Stimulated activated CD8-positive, alpha-beta memory T cell treated with anti-CD3 and anti-CD28 coated beads, Interleukin-7, amount 100 ng/mL, for 24 hours (primary cell): ENCODE measurements at regions not wholly inside any gene's neighbourhood (a gene's known extent, or its start where the extent isn't known, plus 50 kb on each side); places are given as distances from the start of the nearest gene placed in this dataset.
"Not testable (repeated sequence)": the region's sequence is repeated elsewhere in the genome, so short reads cannot be mapped to it uniquely, and the experiment has no call there.

Experiments
- DNase-seq: peaks from one replicate; pipeline ENCODE4 v3.0.0-alpha.2; 2020; ENCODE audit warnings: low read depth

- DNase-seq, result no peak
These were observed 923.9 kb downstream of the CDH18 start for GRCh38 chr5:19064094-19064493.

- DNase-seq, result no peak
These were observed 920.3 kb downstream of the CDH18 start for GRCh38 chr5:19067741-19068140.

DNA sequence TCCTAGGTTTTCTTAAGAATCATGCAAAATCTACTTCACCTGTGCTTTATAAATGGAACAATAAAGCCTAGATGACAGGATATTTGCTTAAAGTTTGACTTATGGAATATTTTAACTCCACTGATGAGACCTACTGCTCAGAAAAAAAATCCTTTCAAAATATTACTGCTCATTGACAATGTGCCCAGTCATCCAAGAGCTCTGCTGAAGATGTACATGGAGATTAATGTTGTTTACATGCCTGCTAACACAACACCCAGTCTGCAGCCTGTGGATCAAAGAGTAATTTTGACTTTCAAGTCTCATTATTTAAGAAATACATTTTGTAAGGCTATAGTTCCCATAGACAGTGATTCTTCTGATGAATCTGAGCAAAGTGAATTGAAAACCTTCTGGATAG is 889.6 kb downstream of the CDH18 start:
- no peak for DNase-seq

DNA sequence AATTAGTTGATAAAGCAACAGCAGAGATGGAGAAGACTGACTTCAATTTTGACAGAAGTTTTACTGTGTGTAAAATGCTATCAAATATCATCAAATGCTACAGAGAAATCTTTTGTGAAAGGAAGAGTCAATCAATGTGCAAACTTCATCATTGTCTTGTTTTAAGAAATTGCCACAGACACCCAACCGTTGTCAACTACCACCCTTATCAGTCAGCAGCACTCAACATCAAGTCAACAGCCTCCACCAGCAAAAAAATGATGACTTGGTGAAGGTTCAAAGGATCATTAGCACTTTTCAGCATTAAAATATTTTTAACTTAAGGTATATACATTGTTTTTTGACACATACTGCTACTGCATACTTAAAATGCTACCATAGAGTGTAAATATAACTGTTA is 888.8 kb downstream of the CDH18 start:
- DNase-seq, result no peak

DNA sequence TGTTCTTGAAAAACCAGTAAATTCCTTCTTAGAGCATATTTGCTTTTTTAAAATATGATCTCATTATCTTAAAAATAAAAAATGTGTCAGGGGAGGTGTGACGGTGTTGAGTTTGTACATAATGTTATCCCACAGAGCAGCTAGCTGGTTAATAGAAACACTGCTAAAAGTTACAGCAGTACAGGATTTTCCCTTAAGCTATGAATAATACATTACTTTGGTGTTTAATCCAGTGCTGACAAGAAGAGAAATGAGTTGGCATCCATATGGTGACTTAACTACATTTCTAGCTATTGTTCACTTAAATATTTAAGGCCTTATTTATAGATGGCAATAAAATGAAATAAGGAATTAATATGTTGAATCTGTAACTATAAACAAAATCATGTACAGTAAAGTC is 883.1 kb downstream of the CDH18 start:
- no peak for DNase-seq

DNA sequence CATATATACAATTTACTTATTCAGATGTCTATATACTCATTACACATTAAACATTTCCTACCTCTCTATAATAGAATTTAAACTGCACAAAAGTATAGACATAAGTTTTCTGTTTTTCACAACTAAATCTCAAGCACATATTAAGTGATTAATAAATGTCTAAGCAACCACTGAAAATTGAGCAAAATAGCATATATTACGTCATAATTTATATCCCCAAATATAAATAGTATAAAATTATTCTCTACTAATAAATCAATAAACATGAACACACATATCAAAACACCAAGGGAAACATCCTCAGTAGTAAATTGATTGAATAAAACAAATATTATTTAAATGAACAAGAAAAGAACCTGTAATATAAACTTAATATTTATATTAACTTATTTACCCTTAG is 865.1 kb downstream of the CDH18 start:
- DNase-seq, result no peak

DNA sequence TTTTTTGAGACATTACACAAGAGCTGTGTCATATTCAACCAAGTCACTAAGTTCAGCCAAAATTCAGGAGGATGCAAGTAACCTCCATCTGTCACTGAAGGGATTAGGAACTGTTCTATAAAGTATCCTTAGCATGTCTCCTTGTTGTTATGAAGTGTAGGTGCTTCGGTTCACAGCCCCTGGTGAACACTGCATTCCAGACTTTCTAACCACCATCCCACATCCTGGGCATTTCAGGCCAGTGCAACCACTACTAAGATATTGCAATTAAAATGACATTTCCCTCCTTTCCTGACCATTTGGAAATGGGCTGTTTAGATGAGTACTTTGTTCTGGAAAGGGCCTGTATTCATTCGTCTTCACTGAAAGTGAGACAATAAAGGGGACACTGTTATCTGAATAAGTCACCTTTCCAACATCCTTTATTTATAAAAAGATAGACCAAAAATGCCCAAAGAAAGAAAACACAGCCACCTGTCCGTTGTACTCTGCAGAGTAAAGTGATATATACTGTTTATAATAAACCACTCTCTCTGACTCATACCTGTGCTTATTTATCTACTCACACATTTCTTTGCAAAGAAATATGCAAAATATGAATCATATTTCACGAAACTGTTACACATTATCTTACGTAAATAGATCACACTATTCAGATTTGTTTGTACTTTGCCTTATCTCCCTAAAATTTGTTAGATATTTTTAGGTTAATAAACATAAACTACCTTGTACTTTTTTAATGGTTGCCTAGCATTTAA is 861.9 kb downstream of the CDH18 start:
- DNase-seq, result no peak

- no peak for DNase-seq
These were observed 847.7 kb downstream of the CDH18 start for GRCh38 chr5:19140276-19140675.

- DNase-seq, result not testable (repeated sequence)
These were observed 846.0 kb downstream of the CDH18 start for GRCh38 chr5:19141937-19142524.

GRCh38 chr5:19142713-19143414 is 845.1 kb downstream of the CDH18 start:
- DNase-seq, result not testable (repeated sequence)

DNA sequence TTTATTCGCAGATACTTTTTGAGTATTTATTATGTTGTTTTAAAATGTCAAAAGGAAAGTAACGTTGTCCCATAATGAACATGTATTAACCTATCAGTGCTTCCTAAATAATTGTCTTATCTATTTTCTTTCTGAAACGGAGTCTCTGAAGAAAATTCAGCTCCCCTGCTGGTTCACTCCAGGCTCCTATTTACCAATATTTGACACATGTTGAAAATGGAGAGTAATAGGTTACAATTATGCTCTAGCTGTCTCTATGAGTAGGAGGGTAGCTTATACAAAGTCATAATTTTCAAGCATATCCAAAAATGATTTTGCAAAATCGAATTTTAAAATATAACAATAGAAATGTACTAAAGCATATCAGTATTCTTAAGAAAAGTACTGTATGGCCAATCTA is 844.1 kb downstream of the CDH18 start:
- DNase-seq, result no peak

- no peak for DNase-seq
These were observed 818.6 kb downstream of the CDH18 start for GRCh38 chr5:19169426-19169825.

DNA sequence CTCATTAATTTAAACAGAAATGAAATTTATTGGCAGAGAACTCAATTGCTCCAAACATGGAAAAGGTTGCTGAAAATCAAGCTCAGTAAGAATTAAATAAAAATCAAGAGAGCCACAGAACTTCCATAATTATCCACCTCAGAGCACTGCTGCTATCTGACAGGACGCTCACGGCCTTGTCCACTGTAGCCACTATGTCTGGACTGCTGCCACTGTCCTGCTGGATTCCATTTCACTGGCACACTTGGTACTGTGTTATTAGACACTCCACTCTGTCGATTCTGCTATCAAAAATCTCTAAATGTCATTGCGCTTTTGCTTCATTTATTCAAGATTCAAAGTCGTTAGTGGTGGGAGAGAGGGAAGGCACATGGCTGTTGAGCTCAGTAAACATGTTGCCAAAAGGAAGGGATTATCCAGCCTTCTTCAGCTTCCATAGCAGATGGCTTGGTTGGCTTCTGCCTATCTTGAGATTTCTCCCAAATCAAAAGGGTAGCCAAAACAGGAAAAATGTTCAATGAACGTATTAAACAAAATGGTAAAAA is 815.0 kb downstream of the CDH18 start:
- no peak for DNase-seq

DNA sequence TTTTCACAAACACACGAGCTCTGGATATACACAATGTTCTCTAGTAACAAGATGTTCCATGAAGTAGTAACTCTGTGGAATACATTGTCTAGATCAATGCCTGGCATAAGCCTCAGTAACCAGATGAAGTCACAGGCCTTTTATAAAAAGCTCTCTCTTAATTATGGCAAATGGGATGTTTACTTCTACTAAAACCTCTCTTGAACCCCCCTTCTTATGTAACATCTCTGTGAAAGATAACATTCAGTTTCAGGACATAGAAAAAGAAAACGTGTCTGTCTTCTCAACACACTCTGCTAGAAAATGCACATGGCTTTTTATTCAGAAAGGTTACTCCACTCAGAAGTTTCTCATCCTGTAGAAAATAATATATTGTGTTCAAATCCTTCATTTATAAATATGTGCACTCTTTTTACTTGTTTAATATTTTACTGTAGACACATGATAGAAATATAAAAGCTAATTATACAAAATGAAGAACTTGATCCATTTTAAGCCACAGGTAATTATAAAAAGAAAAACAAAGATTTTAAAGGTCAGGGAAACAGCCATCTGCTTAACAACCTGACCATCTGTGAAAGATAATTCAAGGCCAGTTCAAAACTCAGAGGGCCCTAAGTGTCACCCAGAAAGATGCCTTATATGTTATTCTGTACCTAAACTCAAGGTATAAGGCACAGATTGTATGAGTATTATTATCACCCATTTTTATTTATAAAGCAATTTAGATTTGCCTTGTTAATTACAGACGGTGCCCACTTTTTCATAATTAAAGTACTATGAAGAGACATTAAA is 812.0 kb downstream of the CDH18 start:
- DNase-seq, result no peak

- no peak for DNase-seq
These were observed 808.4 kb downstream of the CDH18 start for GRCh38 chr5:19179571-19179970.

DNA sequence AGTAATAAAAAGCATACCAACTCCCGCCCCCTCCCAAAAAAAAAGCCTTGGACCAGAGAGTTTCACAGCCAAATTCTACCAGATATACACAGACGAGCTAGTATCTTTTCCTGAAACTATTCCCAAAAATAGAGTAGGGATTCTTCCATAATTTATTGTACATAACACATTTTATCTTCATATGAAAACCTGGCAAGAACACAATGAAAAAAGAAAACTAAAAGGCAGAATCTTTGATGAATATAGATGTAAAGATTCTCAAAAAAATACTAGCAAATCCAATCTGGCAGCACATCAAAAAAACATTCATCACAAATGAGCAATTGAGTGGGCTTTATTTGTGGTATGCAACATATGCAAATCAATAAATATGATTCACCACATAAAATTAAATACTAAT is 798.8 kb downstream of the CDH18 start:
- DNase-seq, result no peak

DNA sequence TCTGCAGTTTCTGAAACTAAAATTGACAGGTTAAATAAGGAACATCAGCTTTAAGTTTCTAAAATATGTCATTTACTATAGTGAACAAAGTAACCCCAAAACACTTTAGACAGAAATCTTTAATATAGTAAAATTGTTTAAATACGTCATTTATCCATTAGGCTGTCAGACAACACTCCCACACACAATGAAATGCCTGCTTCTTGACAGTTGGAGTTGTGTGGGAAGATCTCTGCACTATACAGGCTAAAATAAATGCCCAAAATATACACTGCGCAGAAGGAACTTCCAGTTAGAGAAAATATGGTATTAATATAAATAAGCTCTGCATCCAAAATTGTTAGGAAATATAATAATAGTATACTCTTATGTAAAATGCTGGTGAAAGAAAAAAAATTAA is 794.4 kb downstream of the CDH18 start:
- DNase-seq, result no peak

- DNase-seq, result no peak
These were observed 791.4 kb downstream of the CDH18 start for GRCh38 chr5:19196631-19197030.

DNA sequence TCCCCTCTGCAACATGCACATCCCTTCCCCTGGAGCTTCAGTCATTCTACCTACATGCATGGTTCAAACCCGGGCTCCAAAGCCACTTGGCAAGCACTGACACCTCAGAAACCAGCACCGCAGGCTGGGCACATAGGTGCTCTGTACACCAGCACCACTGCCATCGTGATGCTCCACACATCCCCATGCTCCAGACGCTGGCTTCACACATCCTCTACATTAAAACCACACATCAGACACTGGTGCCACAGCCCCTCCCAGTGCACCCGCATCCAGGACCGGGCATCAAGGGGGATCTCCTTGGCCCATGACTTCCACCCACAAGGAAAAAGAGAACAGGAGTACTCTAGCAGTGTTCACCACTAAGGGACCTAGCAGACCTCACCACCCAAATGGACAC is 787.7 kb downstream of the CDH18 start:
- DNase-seq, result no peak

- DNase-seq, result no peak
These were observed 779.6 kb downstream of the CDH18 start for GRCh38 chr5:19208397-19208796.

- DNase-seq, result no peak
These were observed 777.1 kb downstream of the CDH18 start for GRCh38 chr5:19210886-19211285.

GRCh38 chr5:19229179-19229835 is 758.7 kb downstream of the CDH18 start:
- no peak for DNase-seq
